Colonic mucosa (tissue), 4 donors: ENCODE measurements at regions not wholly inside any gene's neighbourhood (a gene's known extent, or its start where the extent isn't known, plus 50 kb on each side); places are given as distances from the start of the nearest gene placed in this dataset.

Experiments used
- DNase-seq: peaks from one replicate; pipeline ENCODE4 v3.0.0-alpha.2; 2020
- H3K27ac ChIP-seq: fragments of 200-600 bp; one replicate; pipeline ENCODE4 v1.8.0; 2021
- H3K27me3 ChIP-seq: fragments of 200-600 bp; one replicate; pipeline ENCODE4 v1.8.0; 2021
- H3K36me3 ChIP-seq: fragments of 200-600 bp; one replicate; pipeline ENCODE4 v1.8.0; 2021
- H3K4me1 ChIP-seq: fragments of 200-600 bp; one replicate; pipeline ENCODE4 v1.8.0; 2021; ENCODE audit warnings: mild to moderate bottlenecking
- H3K4me3 ChIP-seq: fragments of 200-600 bp; one replicate; pipeline ENCODE4 v1.8.0; 2021
- H3K9ac ChIP-seq, 2 donors: one replicate each; pipeline ENCODE4 v1.7.0; 2013; ENCODE audit warnings: control low read depth in 2 of 2, low read depth in 2 of 2, low read length in 2 of 2
- H3K9me3 ChIP-seq: fragments of 200-600 bp; one replicate; pipeline ENCODE4 v1.8.0; 2021
- CTCF ChIP-seq: fragments of 200-600 bp; IDR thresholded peaks from one replicate; pipeline ENCODE4 v1.8.0; 2022; ENCODE audit warnings: antibody characterized with exemption, mild to moderate bottlenecking
- intact Hi-C: fragments of 100-400 bp; cut with DNase I; formaldehyde crosslinking; loops from one replicate; pipeline ENCODE4 v1.14.1; 2022
- donor health status: healthy.
- donor health status: DM: no; HTN: no; CAD: no.
- donor health status: DM: no; HTN: no; CAD: no.

GRCh38 chr4:173585876-173586572 lies 56.0 kb upstream of the HAND2 start:
- no peaks in the 10 kb centered on the region for H3K9me3 ChIP-seq
- no peak overlapping the region for H3K4me3 ChIP-seq
- no peaks in the 10 kb centered on the region for H3K4me1 ChIP-seq
- H3K9ac ChIP-seq: no peak overlapping the region
- no peak overlapping the region for H3K27ac ChIP-seq
- H3K27me3 ChIP-seq: no peaks in the 10 kb centered on the region
- no peak for DNase-seq
- H3K36me3 ChIP-seq: no peaks in the 10 kb centered on the region
- intact Hi-C loops: no loop called here
- TF ChIP-seq CTCF: no peak

DNA sequence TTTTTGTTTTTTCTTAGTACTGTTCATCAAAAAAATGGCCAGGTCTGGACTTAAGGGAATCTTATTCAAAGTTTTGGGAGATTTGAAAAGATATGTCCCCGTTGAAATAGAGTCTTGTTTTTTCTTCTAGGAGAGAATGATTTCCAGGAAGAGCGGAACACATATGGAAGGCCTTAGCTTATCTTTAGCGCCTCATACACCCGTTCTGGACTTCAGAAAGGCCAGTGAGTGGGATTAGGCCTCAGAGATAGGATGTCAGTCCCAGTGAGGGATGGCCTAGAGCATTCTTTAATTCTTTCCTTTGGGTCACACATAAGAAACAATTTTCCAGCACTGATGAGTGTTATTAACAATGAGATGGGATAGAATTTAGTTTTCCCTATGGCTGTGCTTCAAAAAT lies 54.5 kb upstream of the HAND2 start:
- intact Hi-C loops: no loop called here
- DNase-seq: no peak
- no peaks in the 10 kb centered on the region for H3K36me3 ChIP-seq
- no peaks in the 10 kb centered on the region for H3K27me3 ChIP-seq
- H3K4me3 ChIP-seq: no peak overlapping the region
- no peaks in the 10 kb centered on the region for H3K9me3 ChIP-seq
- H3K9ac ChIP-seq: no peak overlapping the region
- no peaks in the 10 kb centered on the region for H3K4me1 ChIP-seq
- no peak for TF ChIP-seq CTCF
- no peak overlapping the region for H3K27ac ChIP-seq
